Vagina (tissue), 2 donors: ENCODE measurements at regions not wholly inside any gene's neighbourhood (a gene's known extent, or its start where the extent isn't known, plus 50 kb on each side); places are given as distances from the start of the nearest gene placed in this dataset.

Experiments used
- DNase-seq, 2 donors: peaks; one replicate each; pipeline ENCODE4 v3.0.0-alpha.2; 2017; ENCODE audit errors: extremely low spot score in 2 of 2
- H3K27ac ChIP-seq: fragments of 200-600 bp; sonication (generic); one replicate; pipeline ENCODE4 v1.5.1; 2019
- H3K27me3 ChIP-seq: fragments of 200-600 bp; sonication (generic); one replicate; pipeline ENCODE4 v1.5.1; 2019
- H3K36me3 ChIP-seq, 2 donors: fragments of 200-600 bp; sonication (generic); one replicate each; pipeline ENCODE4 v1.5.1; 2017 to 2019
- H3K4me1 ChIP-seq: fragments of 200-600 bp; sonication (generic); one replicate; pipeline ENCODE4 v1.5.1; 2019
- H3K4me3 ChIP-seq, 2 donors: fragments of 200-600 bp; sonication (generic); 1 replicate in 1 of 2; 2 replicates in 1 of 2; pipeline ENCODE4 v1.5.1; 2016 to 2019
- H3K9me3 ChIP-seq: fragments of 200-600 bp; sonication (generic); one replicate; pipeline ENCODE4 v1.5.1; 2019
- CTCF ChIP-seq, 3 experiments: fragments of 450-650 bp in 2 of 3; fragments of 200-600 bp in 1 of 3; sonication (generic) in 1 of 3; IDR thresholded peaks; one replicate each; pipeline ENCODE4 v1.5.1; 2017 to 2019; ENCODE audit warnings: antibody characterized with exemption in 3 of 3, mild to moderate bottlenecking in 2 of 3, moderate library complexity in 2 of 3
- POLR2A ChIP-seq, 2 donors: fragments of 450-650 bp; IDR thresholded peaks; one replicate each; pipeline ENCODE4 v1.6.1; 2017; ENCODE audit warnings: antibody characterized with exemption in 2 of 2, mild to moderate bottlenecking in 2 of 2, moderate library complexity in 2 of 2
- POLR2AphosphoS5 ChIP-seq, 2 donors: sonication (generic); formaldehyde crosslinking; IDR thresholded peaks; one replicate each; pipeline ENCODE4 v1.9.0; 2017; ENCODE audit warnings: antibody characterized with exemption in 2 of 2, mild to moderate bottlenecking in 2 of 2, low read depth in 1 of 2; ENCODE audit not compliant: insufficient read depth in 1 of 2
- intact Hi-C: fragments of 100-400 bp; cut with DNase I; formaldehyde crosslinking; loops from one replicate; pipeline ENCODE4 v1.15.1; 2023

GRCh38 chr10:75347186-75347585, 54.4 kb downstream of the ZNF503 start:
- Histone ChIP-seq H3K27me3 (no peaks in the 10 kb centered on the region), H3K9me3 (no peaks in the 10 kb centered on the region), H3K4me1 (no peaks in the 10 kb centered on the region), H3K27ac (no peak overlapping the region), H3K4me3 (no peak overlapping the region), H3K36me3 (no peaks in the 10 kb centered on the region)
- DNase-seq = peak in 1 of 2 donors; percentile 87
- TF ChIP-seq POLR2A (IDR thresholded peaks at IDR 0.05) (no peak), CTCF (IDR thresholded peaks at IDR 0.05) (no peak)
- intact Hi-C loops = no loop called here

GRCh38 chr10:75345738-75346137, 55.8 kb downstream of the ZNF503 start:
- Histone ChIP-seq H3K4me1 (no peaks in the 10 kb centered on the region), H3K9me3 (no peaks in the 10 kb centered on the region), H3K27ac (no peak overlapping the region), H3K27me3 (no peaks in the 10 kb centered on the region), H3K36me3 (no peaks in the 10 kb centered on the region), H3K4me3 (no peak overlapping the region)
- DNase-seq = no peak
- intact Hi-C loops = no loop called here
- TF ChIP-seq POLR2A (IDR thresholded peaks at IDR 0.05) (no peak), POLR2AphosphoS5 (IDR thresholded peaks at IDR 0.05; ENCODE audit: insufficient read depth in 1 of 2, low read depth in 1 of 2) (no peak), CTCF (IDR thresholded peaks at IDR 0.05) (no peak)

GRCh38 chr10:75344170-75344569, 57.4 kb downstream of the ZNF503 start:
- no peak overlapping the region for H3K27ac ChIP-seq
- peak in 1 of 2 donors; percentile 28 for DNase-seq
- TF ChIP-seq POLR2A (IDR thresholded peaks at IDR 0.05) = no peak
- no peak for TF ChIP-seq CTCF (IDR thresholded peaks at IDR 0.05)
- TF ChIP-seq POLR2AphosphoS5 (IDR thresholded peaks at IDR 0.05; ENCODE audit: insufficient read depth in 1 of 2, low read depth in 1 of 2) = no peak
- H3K36me3 ChIP-seq = no peaks in the 10 kb centered on the region
- H3K27me3 ChIP-seq = no peaks in the 10 kb centered on the region
- intact Hi-C loops = no loop called here
- H3K9me3 ChIP-seq = no peaks in the 10 kb centered on the region
- no peaks in the 10 kb centered on the region for H3K4me1 ChIP-seq
- no peak overlapping the region for H3K4me3 ChIP-seq

- intact Hi-C loops = no loop called here
- TF ChIP-seq POLR2AphosphoS5 (IDR thresholded peaks at IDR 0.05; ENCODE audit: insufficient read depth in 1 of 2, low read depth in 1 of 2) = no peak
- TF ChIP-seq POLR2A (IDR thresholded peaks at IDR 0.05) = no peak
- TF ChIP-seq CTCF (IDR thresholded peaks at IDR 0.05) = no peak
Measured at GRCh38 chr10:75342397-75342796, 59.2 kb downstream of the ZNF503 start.

GRCh38 chr10:75335983-75336382, 65.6 kb downstream of the ZNF503 start:
- H3K27ac ChIP-seq = no peak overlapping the region
- no peaks in the 10 kb centered on the region for H3K9me3 ChIP-seq
- H3K4me1 ChIP-seq = no peaks in the 10 kb centered on the region
- intact Hi-C loops = no loop called here
- DNase-seq = no peak
- no peak overlapping the region for H3K4me3 ChIP-seq
- no peaks in the 10 kb centered on the region for H3K36me3 ChIP-seq
- no peaks in the 10 kb centered on the region for H3K27me3 ChIP-seq
- TF ChIP-seq POLR2AphosphoS5 (IDR thresholded peaks at IDR 0.05; ENCODE audit: insufficient read depth in 1 of 2, low read depth in 1 of 2) = no peak
- TF ChIP-seq POLR2A (IDR thresholded peaks at IDR 0.05) = no peak
- no peak for TF ChIP-seq CTCF (IDR thresholded peaks at IDR 0.05)

More at GRCh38 chr10:75342397-75342796, 59.2 kb downstream of the ZNF503 start:
- Histone ChIP-seq H3K9me3 (no peaks in the 10 kb centered on the region), H3K27ac (no peak overlapping the region), H3K36me3 (no peaks in the 10 kb centered on the region), H3K4me1 (no peaks in the 10 kb centered on the region), H3K4me3 (no peak overlapping the region), H3K27me3 (no peaks in the 10 kb centered on the region)
- DNase-seq = no peak
